HG03139 (cell line): ENCODE measurements at regions not wholly inside any gene's neighbourhood (a gene's known extent, or its start where the extent isn't known, plus 50 kb on each side); places are given as distances from the start of the nearest gene placed in this dataset.
"Not testable (repeated sequence)": the region's sequence is repeated elsewhere in the genome, so short reads cannot be mapped to it uniquely, and the experiment has no call there.

Experiments
- ATAC-seq: cut with Tn5 transposase; IDR thresholded peaks from one replicate; pipeline ENCODE4 v1.9.1; 2021; ENCODE audit not compliant: unreplicated experiment

DNA sequence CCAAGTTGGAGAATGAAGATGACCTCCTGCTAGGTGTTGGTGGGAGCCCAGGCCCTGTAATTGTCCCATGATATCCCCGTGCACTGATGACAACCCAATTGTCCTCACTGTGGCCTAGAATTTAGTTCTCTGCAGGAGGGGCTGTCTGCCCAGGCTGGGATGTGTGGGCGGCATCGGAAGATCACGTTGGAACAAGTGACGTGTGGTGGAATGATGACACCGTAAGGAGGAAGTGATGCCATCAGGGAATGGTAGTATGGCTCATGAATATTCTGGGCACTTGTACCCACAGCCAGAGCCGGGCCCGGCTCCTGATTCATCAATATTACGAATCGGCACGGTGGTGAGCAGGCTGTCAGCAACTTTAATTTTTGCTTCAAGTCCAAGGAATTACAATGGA, 111.6 kb downstream of the MIAT start:
- no peak for ATAC-seq

DNA sequence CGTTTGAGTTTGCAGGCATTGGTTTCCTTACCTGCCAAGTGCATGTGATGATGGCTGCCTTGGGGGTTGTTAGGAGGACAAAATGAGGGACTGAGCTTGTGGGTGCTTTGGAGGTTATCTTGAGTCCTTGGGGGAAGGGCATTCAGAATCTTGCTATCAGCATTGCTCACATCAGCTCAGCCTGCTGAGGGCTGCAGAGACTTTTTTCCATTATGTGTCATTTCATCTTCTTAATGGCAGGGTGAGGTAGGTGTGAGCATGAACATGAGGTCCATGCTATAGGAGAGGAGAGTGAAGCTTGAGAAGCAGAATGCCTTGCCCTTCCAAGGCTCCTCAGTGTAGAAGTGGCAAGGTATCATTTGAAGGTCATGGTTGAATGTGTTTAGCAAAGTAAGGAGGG, 112.3 kb downstream of the MIAT start:
- no peak for ATAC-seq

DNA sequence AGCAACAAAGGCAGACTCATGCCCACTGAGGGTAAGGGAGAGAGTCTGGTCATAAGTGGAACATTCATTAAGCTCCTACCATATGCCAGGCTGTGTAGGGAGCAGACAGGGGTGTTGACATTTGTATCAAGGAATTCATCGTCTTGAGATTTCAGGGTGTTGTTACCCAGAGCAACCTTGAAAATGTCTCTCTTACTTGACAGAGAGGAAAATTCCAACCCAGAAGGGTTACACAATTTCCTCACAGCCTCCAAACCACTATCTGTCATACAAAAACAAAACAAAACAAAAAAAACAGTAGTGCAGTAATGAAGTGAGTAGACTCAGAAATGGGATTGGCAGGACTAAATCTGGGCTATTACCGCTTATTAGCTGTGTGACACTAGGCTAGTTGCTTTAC, 113.2 kb downstream of the MIAT start:
- ATAC-seq, result no peak

DNA sequence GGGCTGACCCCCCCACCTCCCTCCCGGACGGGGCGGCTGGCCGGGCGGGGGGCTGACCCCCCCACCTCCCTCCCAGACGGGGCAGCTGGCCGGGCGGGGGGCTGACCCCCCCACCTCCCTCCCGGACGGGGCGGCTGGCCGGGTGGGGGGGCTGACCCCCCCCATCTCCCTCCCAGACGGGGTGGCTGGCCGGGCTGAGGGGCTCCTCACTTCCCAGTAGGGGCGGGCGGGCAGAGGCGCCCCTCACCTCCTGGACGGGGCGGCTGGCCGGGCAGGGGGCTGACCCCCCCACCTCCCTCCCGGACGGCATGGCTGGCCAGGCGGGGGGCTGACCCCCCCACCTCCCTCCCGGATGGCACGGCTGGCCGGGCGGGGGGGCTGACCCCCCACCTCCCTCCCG, 115.7 kb downstream of the MIAT start:
- ATAC-seq, result not testable (repeated sequence)

DNA sequence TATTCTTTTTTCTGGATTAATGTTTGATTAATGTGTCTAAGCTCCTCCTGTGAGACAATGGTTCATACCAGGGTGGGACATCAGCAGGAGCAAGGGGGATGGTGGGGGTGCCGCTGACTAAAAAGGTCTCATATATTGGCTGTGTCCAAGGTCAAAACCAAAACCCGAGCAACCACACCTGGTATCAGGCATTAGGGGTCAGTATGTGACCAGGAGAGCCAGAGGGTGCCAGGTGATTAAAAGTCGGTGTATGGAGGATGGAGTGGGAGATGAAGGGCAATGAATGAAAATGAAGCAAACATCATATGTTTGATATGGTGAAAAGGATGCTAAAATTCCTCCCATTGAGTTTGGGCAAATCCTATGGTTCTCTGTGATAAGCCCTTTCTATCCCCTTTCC, 118.0 kb downstream of the MIAT start:
- ATAC-seq, result no peak

DNA sequence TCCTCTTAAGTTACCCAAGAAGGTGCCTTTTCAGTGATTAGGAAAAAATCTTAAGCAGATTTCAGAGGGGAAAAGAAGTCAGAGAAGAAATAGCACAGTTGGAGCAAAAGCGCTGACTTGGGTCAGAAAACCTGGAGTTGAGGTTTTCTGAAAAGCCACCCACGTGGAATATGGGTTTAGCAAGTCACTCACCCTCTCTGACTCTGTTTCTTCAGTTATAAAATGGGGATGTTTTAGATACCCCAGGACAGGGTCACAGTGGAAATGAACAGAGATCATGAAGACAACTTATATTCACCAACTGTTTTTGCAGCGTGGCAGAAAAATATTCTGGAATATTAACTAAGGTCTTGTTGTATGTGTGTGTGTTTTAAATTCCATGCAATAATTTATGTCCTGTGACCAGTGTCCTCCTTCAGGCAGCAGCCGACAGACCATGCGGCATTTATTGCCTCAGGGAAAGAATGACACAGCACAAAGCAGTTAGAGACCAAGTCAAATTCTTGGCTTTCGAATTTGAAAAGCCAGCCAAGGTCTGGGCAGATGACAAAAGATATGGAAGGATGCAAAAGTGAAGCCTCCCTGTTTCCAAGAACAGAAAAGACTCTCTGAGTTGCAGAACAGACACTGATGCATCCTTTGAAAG, 119.9 kb downstream of the MIAT start:
- no peak for ATAC-seq

DNA sequence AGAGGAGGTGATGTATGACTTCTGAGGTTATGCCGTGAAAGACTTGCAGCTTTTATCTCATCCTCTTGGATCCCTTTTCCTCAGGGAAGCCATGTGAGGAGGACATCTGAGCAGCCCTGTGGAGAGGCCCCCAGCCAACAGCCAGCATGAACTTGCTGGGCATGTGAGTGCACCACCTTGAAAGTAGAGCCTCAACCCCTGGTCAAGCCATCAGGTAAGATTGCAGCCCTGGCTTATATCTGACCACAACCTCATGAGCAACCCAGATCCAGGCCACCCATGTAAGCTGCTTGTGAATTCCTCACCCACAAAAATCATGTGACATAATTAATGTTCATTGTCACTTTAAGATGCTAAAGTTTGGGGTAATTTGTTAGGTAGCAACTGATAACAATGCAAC, 121.0 kb downstream of the MIAT start:
- ATAC-seq, result no peak

DNA sequence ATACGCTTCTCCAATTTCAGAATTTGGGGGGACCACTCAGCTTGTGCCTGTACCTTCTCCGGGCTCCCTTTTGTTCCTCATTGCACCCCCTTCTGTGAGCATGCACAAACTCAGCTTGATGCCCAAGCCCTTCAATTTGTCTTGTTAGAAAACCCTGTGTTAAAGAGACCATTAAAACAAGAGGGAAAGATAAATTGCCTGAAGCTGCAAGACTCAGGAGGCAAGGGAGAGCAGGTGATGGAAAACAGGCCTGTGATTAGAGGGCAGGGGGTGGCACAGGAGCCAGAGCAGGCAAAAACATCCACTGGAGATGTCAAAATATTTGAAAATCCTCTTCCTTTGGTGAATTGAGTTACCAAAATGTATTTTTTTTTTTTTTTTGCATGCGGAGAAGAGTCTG, 121.7 kb downstream of the MIAT start:
- ATAC-seq, result no peak

DNA sequence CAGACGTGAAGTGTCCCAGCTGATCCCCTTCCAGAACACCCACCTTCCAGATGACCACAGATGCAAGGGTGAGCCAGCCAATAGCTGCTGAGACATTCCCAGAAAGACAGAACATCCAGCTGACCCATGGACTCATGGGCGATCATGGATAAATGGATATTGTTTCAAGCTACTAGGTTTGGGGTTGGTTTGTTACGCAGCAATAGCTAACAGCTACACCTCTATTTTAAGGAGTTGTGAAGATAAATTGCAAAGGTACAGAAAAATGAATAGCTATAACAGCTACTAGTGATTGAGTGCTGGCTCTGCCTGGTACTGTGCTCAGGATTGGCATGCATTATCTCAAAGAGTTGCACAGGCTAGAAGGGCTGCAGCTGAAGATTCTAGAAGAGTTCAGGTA, 122.5 kb downstream of the MIAT start:
- ATAC-seq, result no peak

DNA sequence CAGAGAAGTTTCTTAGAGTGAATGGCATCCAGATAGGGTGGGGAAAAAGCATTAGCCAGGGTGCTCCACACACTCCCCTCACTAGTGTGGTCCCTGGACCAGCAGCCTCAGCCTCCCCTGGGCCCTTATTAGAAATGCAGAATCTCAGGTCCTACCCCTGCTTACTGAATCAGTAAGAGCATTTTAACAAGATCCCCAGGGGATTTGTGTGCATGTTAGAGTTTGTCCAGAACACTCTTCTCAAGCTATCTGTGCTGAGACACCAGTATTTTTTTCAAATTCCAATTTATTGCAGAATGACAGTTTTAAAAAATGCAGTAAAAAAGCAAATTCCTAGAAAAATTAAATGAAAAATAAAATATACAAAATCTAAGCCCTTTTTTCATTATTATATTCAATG, 123.1 kb downstream of the MIAT start:
- ATAC-seq, result no peak

DNA sequence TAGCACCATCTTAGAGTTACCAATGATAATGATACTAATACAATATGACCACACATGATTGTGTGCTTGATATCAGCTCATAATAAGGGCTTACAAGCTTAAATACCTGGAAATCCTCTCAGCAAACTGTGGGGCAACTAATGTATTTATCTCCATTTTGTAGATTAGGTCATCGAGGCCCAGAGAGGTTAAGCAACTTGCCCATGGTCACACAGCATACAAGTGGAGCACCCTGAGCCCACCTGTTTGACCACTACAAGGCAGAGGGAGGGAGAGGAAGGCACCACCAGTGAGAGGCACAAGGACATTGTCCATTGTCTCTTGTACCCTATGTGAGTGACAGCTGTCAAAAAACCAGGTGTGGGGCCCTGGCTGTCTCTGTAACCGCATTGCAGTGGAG, 123.7 kb downstream of the MIAT start:
- ATAC-seq, result no peak

DNA sequence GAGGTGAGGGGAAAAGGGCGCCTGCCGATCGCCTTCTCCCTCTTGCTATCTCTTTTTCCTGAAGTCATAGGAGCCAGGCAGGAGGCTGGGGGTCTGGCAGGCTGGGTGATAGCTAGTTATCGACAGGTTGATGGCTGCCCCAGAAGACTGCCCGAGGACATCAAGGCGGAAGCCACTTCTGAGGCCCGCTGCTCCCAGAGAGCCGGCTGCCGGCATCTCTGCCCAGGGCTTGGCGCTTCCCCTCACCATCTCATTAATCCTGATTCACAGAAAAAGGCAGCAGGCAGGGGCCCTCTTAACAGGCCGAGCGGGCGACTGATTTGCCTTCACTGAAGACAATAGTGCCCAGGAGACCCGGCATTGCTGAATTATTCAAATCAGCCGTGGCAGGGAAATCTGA, 124.2 kb downstream of the MIAT start:
- ATAC-seq, result no peak

DNA sequence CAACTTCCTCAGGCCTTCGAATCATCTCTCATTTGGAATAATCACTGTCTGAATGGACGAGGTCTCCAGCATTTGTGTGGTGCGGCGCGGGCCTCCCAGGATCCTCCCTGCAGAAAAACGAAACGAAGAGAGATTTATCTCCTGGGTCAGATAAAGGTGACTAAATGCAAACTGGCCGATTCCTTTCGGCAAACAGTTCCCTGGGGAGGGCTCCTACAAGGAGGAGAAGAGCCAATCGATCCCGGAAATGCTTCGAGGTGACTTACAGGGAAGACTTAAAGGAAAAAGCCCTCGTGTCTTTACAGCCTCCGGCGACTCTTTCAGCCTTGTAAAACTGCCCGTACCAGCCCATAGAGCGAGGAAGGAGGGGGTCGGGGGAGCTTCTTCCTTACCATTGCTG, 126.5 kb downstream of the MIAT start:
- no peak for ATAC-seq

DNA sequence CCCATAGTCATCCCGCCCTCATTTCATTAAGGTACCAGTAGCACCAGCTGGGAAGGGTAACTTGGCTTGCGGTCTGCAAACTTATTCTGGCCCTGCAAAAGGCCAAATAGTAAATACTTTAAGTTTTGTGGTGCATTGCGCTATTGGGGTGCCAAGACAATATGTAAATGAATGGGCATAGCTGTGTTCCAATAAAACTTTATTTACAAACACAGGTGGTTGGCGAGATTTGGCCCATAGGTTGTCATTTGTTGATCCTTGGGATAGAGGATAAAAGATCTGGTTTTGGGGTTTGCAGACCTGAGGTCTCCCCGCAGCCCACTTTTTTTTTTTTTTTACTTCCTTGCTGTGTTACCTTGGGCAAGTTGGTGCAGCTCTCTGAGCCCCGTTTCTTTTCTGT, 127.4 kb downstream of the MIAT start:
- ATAC-seq, result no peak

DNA sequence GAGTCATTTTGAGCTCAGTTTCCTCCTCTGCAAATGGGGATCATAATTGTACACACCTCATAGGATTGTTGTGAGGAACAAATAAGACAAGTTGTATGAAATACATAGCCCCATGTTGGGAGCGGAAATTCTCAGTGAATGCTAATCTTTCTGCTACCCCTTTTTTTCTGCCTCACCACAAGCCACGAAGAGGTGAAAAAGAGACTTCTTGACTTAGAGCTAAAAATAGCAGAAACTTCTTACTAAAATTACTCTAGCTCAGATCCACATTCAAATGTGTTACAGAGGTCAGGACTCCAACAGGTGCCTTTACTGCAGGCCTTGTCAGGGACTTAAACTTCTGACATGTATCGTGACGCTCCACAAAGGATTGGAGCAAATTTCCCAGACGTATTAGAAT, 128.5 kb downstream of the MIAT start:
- no peak for ATAC-seq

DNA sequence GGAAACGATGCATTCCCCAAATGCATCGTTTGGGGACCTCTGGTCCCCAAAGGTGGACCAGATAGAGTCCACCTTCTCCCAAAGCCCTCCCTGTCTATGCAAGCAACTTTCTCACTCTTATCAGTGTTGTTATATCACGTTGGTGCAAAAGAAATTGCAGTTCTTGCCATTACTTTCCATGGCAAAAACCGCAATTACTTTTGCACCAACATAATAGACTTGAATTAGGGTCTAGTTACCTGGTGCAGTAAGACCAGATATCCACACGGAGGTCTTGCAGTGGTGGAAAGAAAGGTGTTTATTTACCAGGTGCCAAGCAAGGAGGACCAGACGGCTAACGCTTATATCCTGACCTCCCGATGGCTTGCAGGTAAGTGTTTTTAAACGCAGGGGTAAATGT, 129.0 kb downstream of the MIAT start:
- ATAC-seq, result no peak

DNA sequence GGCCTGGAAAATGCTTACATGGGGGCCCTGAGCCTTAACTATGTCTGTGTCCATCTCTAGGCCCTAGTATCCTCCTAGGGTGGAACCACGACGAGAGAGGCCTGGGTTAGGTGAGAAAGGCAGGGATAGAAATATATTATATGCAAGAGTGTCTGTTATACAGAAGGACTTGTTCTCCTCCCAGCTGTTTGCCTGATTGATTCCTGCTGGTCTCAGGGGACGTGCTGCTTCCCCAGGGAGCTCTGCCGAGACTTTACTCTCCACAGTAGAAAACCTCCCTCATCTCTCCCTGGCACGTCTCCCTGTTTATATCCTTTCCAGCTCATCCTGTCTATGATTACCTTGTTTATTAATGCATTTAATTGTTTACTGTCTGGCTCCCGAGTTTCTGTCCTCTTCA, 132.6 kb downstream of the MIAT start:
- ATAC-seq, result no peak

DNA sequence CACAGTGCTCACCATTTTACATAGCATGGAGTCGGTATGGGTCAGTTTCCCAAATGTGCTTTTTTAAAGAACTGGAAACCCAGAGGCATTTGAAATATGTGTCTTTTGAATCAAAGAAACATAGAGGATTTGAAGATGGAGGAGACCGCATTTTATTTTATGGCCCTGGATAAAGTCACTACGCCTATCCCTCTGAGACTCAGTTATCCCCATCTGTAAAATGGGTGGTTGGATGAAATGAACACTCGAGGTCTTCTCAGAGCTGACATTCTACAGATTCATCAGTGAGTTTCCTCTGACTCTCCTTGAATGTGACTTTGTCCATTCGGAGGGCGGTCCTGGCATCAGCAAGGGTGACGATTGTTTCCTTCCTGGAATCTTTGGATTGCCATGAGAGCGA, 135.1 kb downstream of the MIAT start:
- no peak for ATAC-seq

DNA sequence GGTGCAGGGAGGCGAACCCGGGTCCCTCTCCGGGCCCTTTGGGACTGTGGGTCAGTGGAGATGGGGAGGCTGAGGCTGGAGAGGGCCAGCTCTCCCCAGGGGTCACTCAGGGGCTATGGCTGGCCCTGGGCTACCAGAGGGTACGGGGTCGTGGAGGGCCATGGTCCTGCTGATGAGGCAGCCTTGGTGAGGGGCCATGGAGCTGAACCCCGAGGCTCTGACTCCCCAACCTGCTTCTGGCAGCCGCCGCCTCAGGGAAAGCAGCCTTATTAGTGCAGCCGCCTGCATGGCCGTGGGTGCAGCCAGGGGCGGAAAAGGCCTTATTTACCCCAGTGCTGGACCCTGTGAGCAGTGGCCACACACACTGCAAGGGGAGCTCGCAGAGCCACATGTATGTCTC, 139.4 kb downstream of the MIAT start:
- ATAC-seq, result no peak

DNA sequence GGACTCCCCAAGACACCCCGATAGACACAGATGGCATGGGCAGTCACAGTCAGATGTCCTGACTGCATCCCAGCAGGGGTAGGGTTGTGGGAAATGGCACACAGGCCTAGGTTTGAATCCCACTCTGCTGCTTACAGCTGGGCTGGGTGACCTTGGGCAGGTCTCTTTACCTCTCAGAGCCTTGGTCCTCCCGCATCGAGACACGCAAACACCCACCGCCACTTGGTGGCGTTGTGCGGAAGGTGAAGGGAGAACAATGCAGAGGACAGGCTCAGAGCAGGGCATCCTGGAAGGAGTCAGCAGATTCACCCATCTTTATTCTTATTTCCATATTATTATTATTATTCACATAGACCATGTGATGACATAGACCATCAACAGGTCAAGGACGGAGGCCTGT, 140.5 kb downstream of the MIAT start:
- ATAC-seq, result no peak

DNA sequence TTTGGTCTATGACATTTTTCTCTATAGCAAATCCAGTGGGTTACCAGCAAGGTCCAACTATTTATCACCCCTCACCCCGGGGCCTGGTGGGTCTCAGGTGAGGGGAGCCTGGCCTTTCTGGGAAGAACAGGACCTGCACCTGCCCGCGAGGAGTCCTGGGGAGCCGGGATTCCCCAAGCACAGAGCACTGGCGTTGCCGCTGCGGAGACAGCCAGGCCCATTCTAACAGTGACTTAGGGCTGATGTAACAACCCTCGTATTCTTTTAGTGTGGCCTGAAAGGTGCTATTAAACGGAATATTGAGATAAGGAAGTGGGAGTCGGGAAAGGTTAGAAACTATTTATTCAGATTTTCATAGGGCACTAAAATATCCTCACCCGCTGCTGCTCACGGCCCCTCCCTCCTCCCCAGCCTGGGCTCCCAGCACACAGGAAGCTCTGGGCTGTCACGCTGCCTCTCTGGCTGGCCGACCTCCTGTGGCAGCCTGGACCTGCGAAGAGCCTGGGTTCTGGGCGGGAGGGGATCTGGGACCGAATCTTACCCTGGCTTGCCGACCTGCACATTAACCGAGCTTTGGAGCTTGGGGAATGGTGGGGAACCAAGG, 141.2 kb downstream of the MIAT start:
- ATAC-seq, result no peak

DNA sequence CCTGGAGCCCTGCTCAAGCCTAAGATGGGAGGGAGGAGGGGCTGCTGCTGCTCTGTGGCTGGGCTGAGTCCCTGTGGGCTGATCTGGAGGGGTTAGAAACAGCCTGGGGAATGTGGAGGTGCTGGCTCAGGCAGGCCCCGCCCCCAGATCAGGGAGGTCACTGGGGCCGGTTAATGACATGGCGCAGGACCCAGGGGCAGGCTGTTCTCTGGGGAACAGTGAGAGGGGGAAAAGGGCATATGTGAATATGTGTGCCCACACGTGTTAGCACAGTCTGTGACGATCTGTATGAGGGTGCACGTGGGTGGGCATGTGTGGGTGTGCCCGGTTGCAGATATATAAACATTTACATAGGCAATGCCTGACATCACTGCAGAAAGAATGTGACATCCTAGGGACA, 143.5 kb downstream of the MIAT start:
- no peak for ATAC-seq

DNA sequence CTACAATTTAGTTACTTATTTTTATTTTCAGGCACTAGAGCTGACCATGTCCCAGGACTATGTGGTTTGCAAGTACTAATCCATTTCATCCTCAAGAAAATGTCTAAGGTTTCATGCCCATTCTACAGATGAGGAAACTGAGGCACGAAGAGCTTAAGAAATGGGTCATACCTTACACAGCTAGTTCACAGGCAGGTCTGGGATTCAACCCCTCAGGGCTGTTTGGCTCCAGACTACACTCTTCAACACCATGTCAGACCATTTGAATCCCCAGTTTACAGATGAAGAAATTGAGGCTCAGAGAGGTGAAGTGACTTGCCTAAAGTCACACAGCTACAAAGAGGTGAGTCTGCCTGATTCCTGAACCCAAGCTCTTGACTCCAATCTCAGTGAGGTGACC, 144.1 kb downstream of the MIAT start:
- ATAC-seq, result no peak
